SK-N-SH treated with all-trans-retinoic acid at 6 μM for 48 hours (cell line): ENCODE measurements at regions not wholly inside any gene's neighbourhood (a gene's known extent, or its start where the extent isn't known, plus 50 kb on each side); places are given as distances from the start of the nearest gene placed in this dataset.

Source experiments
- ATAC-seq: fragments of 200-7000 bp; cut with Tn5 transposase; 3 replicates; pipeline ENCODE4 v1.9.1; 2020; ENCODE audit warnings: mild to moderate bottlenecking, moderate library complexity
- ARNTL ChIP-seq: fragments of 450-650 bp; formaldehyde crosslinking; IDR thresholded peaks from 2 replicates; pipeline ENCODE4 v1.5.0; 2020; ENCODE audit warnings: low read depth, mild to moderate bottlenecking, moderate library complexity, borderline replicate concordance
- BACH2 ChIP-seq: fragments of 250-450 bp; sonication (Bioruptor Pico); IDR thresholded peaks from 2 replicates; pipeline ENCODE4 v1.9.0; 2021; ENCODE audit warnings: mild to moderate bottlenecking, borderline replicate concordance
- CREB5 ChIP-seq: fragments of 250-450 bp; sonication (Bioruptor Pico); IDR thresholded peaks from 2 replicates; pipeline ENCODE4 v1.5.1; 2020; ENCODE audit warnings: low read depth, mild to moderate bottlenecking, moderate library complexity
- CSDC2 ChIP-seq: fragments of 250-450 bp; sonication (Bioruptor Pico); IDR thresholded peaks from 2 replicates; pipeline ENCODE4 v1.5.0; 2020; ENCODE audit warnings: mild to moderate bottlenecking, moderate library complexity
- CSRNP3 ChIP-seq: fragments of 250-450 bp; sonication (Bioruptor Pico); IDR thresholded peaks from 2 replicates; pipeline ENCODE4 v1.5.1; 2021; ENCODE audit warnings: mild to moderate bottlenecking, moderate library complexity
- ESRRG ChIP-seq: fragments of 250-450 bp; sonication (Bioruptor Pico); IDR thresholded peaks from 2 replicates; pipeline ENCODE4 v1.6.1; 2021; ENCODE audit warnings: mild to moderate bottlenecking
- GLIS3 ChIP-seq: fragments of 250-450 bp; sonication (Bioruptor Pico); IDR thresholded peaks from 2 replicates; pipeline ENCODE4 v1.5.0; 2020; ENCODE audit warnings: mild to moderate bottlenecking, moderate library complexity
- OSR1 ChIP-seq: fragments of 250-450 bp; sonication (Bioruptor Pico); IDR thresholded peaks from 2 replicates; pipeline ENCODE4 v1.8.0; 2022; ENCODE audit warnings: moderate library complexity, mild to moderate bottlenecking, inconsistent platforms
- PATZ1 ChIP-seq: fragments of 250-450 bp; sonication (Bioruptor Pico); IDR thresholded peaks from 2 replicates; pipeline ENCODE4 v1.8.0; 2020; ENCODE audit warnings: mild to moderate bottlenecking, moderate library complexity, borderline replicate concordance
- POU6F1 ChIP-seq: fragments of 250-450 bp; sonication (Bioruptor Pico); IDR thresholded peaks from 2 replicates; pipeline ENCODE4 v1.8.0; 2021; ENCODE audit warnings: low read depth, mild to moderate bottlenecking, moderate library complexity, borderline replicate concordance
- PPARA ChIP-seq: fragments of 250-450 bp; sonication (Bioruptor Pico); IDR thresholded peaks from 2 replicates; pipeline ENCODE4 v1.5.0; 2020; ENCODE audit warnings: mild to moderate bottlenecking, borderline replicate concordance
- RARB ChIP-seq: fragments of 250-450 bp; sonication (Bioruptor Pico); IDR thresholded peaks from 2 replicates; pipeline ENCODE4 v1.8.0; 2021; ENCODE audit warnings: mild to moderate bottlenecking, moderate library complexity
- SNAI2 ChIP-seq: fragments of 250-450 bp; sonication (Bioruptor Pico); IDR thresholded peaks from 2 replicates; pipeline ENCODE4 v1.5.0; 2020; ENCODE audit warnings: mild to moderate bottlenecking, moderate library complexity
- TCF4 ChIP-seq: fragments of 250-450 bp; sonication (Bioruptor Pico); IDR thresholded peaks from 2 replicates; pipeline ENCODE4 v1.8.0; 2021; ENCODE audit warnings: mild to moderate bottlenecking, moderate library complexity, borderline replicate concordance
- TOX ChIP-seq: fragments of 250-450 bp; sonication (Bioruptor Pico); IDR thresholded peaks from 2 replicates; pipeline ENCODE4 v1.8.0; 2021; ENCODE audit warnings: mild to moderate bottlenecking, moderate library complexity, borderline replicate concordance
- TSHZ2 ChIP-seq: fragments of 250-450 bp; sonication (Bioruptor Pico); IDR thresholded peaks from 2 replicates; pipeline ENCODE4 v1.5.0; 2020; ENCODE audit warnings: mild to moderate bottlenecking, moderate library complexity
- ZFP3 ChIP-seq: fragments of 250-450 bp; sonication (Bioruptor Pico); IDR thresholded peaks from 2 replicates; pipeline ENCODE4 v1.5.0; 2020; ENCODE audit warnings: mild to moderate bottlenecking, moderate library complexity
- ZFP30 ChIP-seq: fragments of 450-650 bp; formaldehyde crosslinking; IDR thresholded peaks from 2 replicates; pipeline ENCODE4 v1.5.0; 2022; ENCODE audit warnings: mild to moderate bottlenecking, moderate library complexity
- ZNF70 ChIP-seq: fragments of 450-650 bp; formaldehyde crosslinking; IDR thresholded peaks from 2 replicates; pipeline ENCODE4 v1.5.0; 2020; ENCODE audit warnings: mild to moderate bottlenecking, moderate library complexity
- ZNF8 ChIP-seq: fragments of 450-650 bp; formaldehyde crosslinking; IDR thresholded peaks from 2 replicates; pipeline ENCODE4 v1.5.0; 2020; ENCODE audit warnings: mild to moderate bottlenecking, moderate library complexity

GRCh38 chr2:7355781-7356180 is 438.6 kb downstream of the RNF144A start:
- TF ChIP-seq ARNTL: no peak
- no peak for TF ChIP-seq TOX (CRISPR knock-in tag)
- no peak for TF ChIP-seq GLIS3 (CRISPR knock-in tag)
- no peak for TF ChIP-seq BACH2
- no peak for TF ChIP-seq ESRRG (CRISPR knock-in tag)
- TF ChIP-seq TSHZ2 (CRISPR knock-in tag): no peak
- TF ChIP-seq SNAI2 (CRISPR knock-in tag): no peak
- no peak for TF ChIP-seq PATZ1 (CRISPR knock-in tag)
- no peak for TF ChIP-seq ZNF8 (CRISPR knock-in tag)
- TF ChIP-seq ZNF70 (CRISPR knock-in tag): no peak
- ATAC-seq: no peak

- ATAC-seq: no peak
- TF ChIP-seq ESRRG (CRISPR knock-in tag) (no peak), POU6F1 (no peak), ARNTL (no peak), RARB (CRISPR knock-in tag) (no peak), ZFP30 (CRISPR knock-in tag) (no peak), CSRNP3 (CRISPR knock-in tag) (no peak)
Observed at GRCh38 chr2:7356909-7357584, 439.8 kb downstream of the RNF144A start.

- no peak for ATAC-seq
- TF ChIP-seq ZNF8 (CRISPR knock-in tag) (0 out of 2 replicates have a peak, but pooled peaks have one; percentile 29), PPARA (CRISPR knock-in tag) (no peak)
Observed at GRCh38 chr2:7357993-7358392, 440.8 kb downstream of the RNF144A start.

GRCh38 chr2:7358865-7359447 is 441.7 kb downstream of the RNF144A start:
- no peak for ATAC-seq
- TF ChIP-seq CSRNP3 (CRISPR knock-in tag) (no peak), CREB5 (no peak), OSR1 (no peak), ZNF70 (CRISPR knock-in tag) (no peak), PPARA (CRISPR knock-in tag) (no peak), TSHZ2 (CRISPR knock-in tag) (no peak), ZFP30 (CRISPR knock-in tag) (no peak), BACH2 (no peak), ZNF8 (CRISPR knock-in tag) (no peak), GLIS3 (CRISPR knock-in tag) (no peak), ZFP3 (CRISPR knock-in tag) (no peak), ARNTL (no peak), ESRRG (CRISPR knock-in tag) (no peak), CSDC2 (CRISPR knock-in tag) (no peak), TCF4 (CRISPR knock-in tag) (no peak)
